Right lobe of liver (tissue), 4 donors: ENCODE measurements at regions not wholly inside any gene's neighbourhood (a gene's known extent, or its start where the extent isn't known, plus 50 kb on each side); places are given as distances from the start of the nearest gene placed in this dataset.

Source experiments
- CTCF ChIP-seq, 4 donors: fragments of 200-600 bp in 3 of 4; fragments of 450-650 bp in 1 of 4; IDR thresholded peaks; one replicate each; pipeline versions ENCODE4 v1.5.1 to v1.8.0; 2016 to 2022; ENCODE audit warnings: antibody characterized with exemption in 4 of 4, mild to moderate bottlenecking in 2 of 4
- POLR2A ChIP-seq: fragments of 450-650 bp; IDR thresholded peaks from one replicate; pipeline ENCODE4 v1.6.1; 2017; ENCODE audit warnings: antibody characterized with exemption, mild to moderate bottlenecking
- donor health status: DM: no; HTN: no; CAD: no.
- donor health status: DM: no; HTN: no; CAD: no.
- donor health status: DM: no; HTN: yes; CAD: no.

- TF ChIP-seq CTCF (IDR thresholded peaks at IDR 0.05) (no peak), POLR2A (no peak)
These were observed 95.8 kb downstream of the PERP start for GRCh38 chr6:138011413-138011812.
